GM10266 (cell line): ENCODE measurements at regions not wholly inside any gene's neighbourhood (a gene's known extent, or its start where the extent isn't known, plus 50 kb on each side); places are given as distances from the start of the nearest gene placed in this dataset.

Experiments used
- DNase-seq: peaks from one replicate; pipeline ENCODE4 v3.0.0; 2012; ENCODE audit errors: extremely low spot score
- CTCF ChIP-seq: IDR thresholded peaks from 2 replicates; pipeline ENCODE4 v1.5.1; 2012; ENCODE audit warnings: mild to moderate bottlenecking, low read depth; ENCODE audit not compliant: control insufficient read depth, insufficient read depth; ENCODE audit errors: missing control alignments

- DNase-seq, result no peak
- TF ChIP-seq CTCF, result no peak
These were observed 1907.6 kb upstream of the ACO1 start for GRCh38 chr9:30476826-30477225.

- TF ChIP-seq CTCF, result no peak
- DNase-seq, result no peak
These were observed 1905.8 kb upstream of the ACO1 start for GRCh38 chr9:30478684-30479083.

- no peak for TF ChIP-seq CTCF
- DNase-seq, result no peak
These were observed 1901.9 kb upstream of the ACO1 start for GRCh38 chr9:30482499-30482898.

GRCh38 chr9:30484690-30485089 lies 1899.8 kb upstream of the ACO1 start:
- TF ChIP-seq CTCF, result no peak

GRCh38 chr9:30504502-30504905 lies 1879.9 kb upstream of the ACO1 start:
- DNase-seq, result no peak
- no peak for TF ChIP-seq CTCF

More at GRCh38 chr9:30484690-30485089, 1899.8 kb upstream of the ACO1 start:
- DNase-seq, result no peak

- no peak for TF ChIP-seq CTCF
- DNase-seq, result no peak
These were observed 1879.1 kb upstream of the ACO1 start for GRCh38 chr9:30505311-30505710.

GRCh38 chr9:30506749-30507148 lies 1877.7 kb upstream of the ACO1 start:
- TF ChIP-seq CTCF, result no peak
- no peak for DNase-seq
